HEK293T (cell line): ENCODE measurements at regions not wholly inside any gene's neighbourhood (a gene's known extent, or its start where the extent isn't known, plus 50 kb on each side); places are given as distances from the start of the nearest gene placed in this dataset.

ENCODE experiments used
- LEF1 ChIP-seq: fragments of 450-650 bp; IDR thresholded peaks from 2 replicates; pipeline ENCODE4 v1.6.1; 2017; ENCODE audit warnings: mild to moderate bottlenecking, borderline replicate concordance
- PKNOX1 ChIP-seq: fragments of 450-650 bp; IDR thresholded peaks from 2 replicates; pipeline ENCODE4 v1.6.1; 2016
- SUZ12 ChIP-seq: fragments of 450-650 bp; IDR thresholded peaks from 2 replicates; pipeline ENCODE4 v1.6.1; 2016; ENCODE audit warnings: mild to moderate bottlenecking
- TARDBP ChIP-seq: fragments of 450-650 bp; IDR thresholded peaks from 2 replicates; pipeline ENCODE4 v1.6.1; 2016

DNA sequence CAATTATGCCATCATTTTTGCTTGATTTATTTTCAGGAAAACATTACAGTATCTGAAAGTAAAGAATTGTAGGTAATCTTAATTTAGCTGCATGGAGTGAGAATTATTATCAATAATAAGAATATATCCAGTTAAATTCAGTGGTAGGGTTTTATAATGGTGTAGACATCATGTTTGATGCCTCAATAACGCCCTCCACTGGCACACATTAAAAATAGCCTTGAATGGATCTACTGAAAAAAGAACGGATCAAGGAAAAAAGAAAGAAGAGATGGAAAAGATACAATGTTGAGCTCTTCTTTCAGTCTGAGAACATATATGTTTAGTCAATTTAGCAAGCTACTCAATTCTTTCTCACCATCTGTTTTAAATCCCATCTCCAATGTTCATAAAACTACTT is 319.2 kb downstream of the CDC14C start:
- TF ChIP-seq SUZ12: no peak
- TF ChIP-seq LEF1: no peak
- TF ChIP-seq TARDBP: no peak
- TF ChIP-seq PKNOX1: no peak
